D721Med (cell line): ENCODE measurements at regions not wholly inside any gene's neighbourhood (a gene's known extent, or its start where the extent isn't known, plus 50 kb on each side); places are given as distances from the start of the nearest gene placed in this dataset.

Experiments
- DNase-seq: peaks from one replicate; pipeline ENCODE4 v3.0.0; 2011; ENCODE audit warnings: low spot score; ENCODE audit not compliant: insufficient read length
- FAIRE-seq: peaks from 2 replicates; lab custom pipeline; 2011; peaks lifted over from hg19 to GRCh38; lab: Jason Lieb, UNC
- TF ChIP-seq, protein P1 (sequence below): IDR thresholded peaks from 2 replicates; pipeline ENCODE4 v1.5.1; 2012; ENCODE audit warnings: mild to moderate bottlenecking, control low read depth; ENCODE audit not compliant: insufficient read depth; ENCODE audit errors: missing control alignments

- TF ChIP-seq, protein P1, sequence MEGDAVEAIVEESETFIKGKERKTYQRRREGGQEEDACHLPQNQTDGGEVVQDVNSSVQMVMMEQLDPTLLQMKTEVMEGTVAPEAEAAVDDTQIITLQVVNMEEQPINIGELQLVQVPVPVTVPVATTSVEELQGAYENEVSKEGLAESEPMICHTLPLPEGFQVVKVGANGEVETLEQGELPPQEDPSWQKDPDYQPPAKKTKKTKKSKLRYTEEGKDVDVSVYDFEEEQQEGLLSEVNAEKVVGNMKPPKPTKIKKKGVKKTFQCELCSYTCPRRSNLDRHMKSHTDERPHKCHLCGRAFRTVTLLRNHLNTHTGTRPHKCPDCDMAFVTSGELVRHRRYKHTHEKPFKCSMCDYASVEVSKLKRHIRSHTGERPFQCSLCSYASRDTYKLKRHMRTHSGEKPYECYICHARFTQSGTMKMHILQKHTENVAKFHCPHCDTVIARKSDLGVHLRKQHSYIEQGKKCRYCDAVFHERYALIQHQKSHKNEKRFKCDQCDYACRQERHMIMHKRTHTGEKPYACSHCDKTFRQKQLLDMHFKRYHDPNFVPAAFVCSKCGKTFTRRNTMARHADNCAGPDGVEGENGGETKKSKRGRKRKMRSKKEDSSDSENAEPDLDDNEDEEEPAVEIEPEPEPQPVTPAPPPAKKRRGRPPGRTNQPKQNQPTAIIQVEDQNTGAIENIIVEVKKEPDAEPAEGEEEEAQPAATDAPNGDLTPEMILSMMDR: no peak
- FAIRE-seq (no peak), DNase-seq (no peak)
Measured at GRCh38 chr2:183347969-183348368, 223.7 kb downstream of the NUP35 start.

- TF ChIP-seq, protein P1: no peak
- FAIRE-seq: no peak
- DNase-seq: no peak
Measured at GRCh38 chr2:183348492-183348891, 224.2 kb downstream of the NUP35 start.

GRCh38 chr2:183349091-183349490 is 224.8 kb downstream of the NUP35 start:
- no peak for DNase-seq

GRCh38 chr2:183359867-183360266 is 235.6 kb downstream of the NUP35 start:
- TF ChIP-seq, protein P1: peak; percentile 25
- FAIRE-seq: no peak

More at GRCh38 chr2:183349091-183349490, 224.8 kb downstream of the NUP35 start:
- TF ChIP-seq, protein P1: no peak
- FAIRE-seq: no peak

GRCh38 chr2:183371545-183371944 is 247.3 kb downstream of the NUP35 start:
- FAIRE-seq (no peak), DNase-seq (no peak)
- TF ChIP-seq, protein P1: no peak

More at GRCh38 chr2:183359867-183360266, 235.6 kb downstream of the NUP35 start:
- DNase-seq: no peak

- no peak for DNase-seq
- TF ChIP-seq, protein P1: no peak
- no peak for FAIRE-seq
Measured at GRCh38 chr2:183375821-183376220, 251.6 kb downstream of the NUP35 start.

- FAIRE-seq (no peak), DNase-seq (no peak)
- TF ChIP-seq, protein P1: no peak
Measured at GRCh38 chr2:183383854-183384253, 259.6 kb downstream of the NUP35 start.
